HFF-Myc (cell line): ENCODE measurements at regions not wholly inside any gene's neighbourhood (a gene's known extent, or its start where the extent isn't known, plus 50 kb on each side); places are given as distances from the start of the nearest gene placed in this dataset.
"Not testable (repeated sequence)": the region's sequence is repeated elsewhere in the genome, so short reads cannot be mapped to it uniquely, and the experiment has no call there.

Experiments used
- DNase-seq: peaks from one replicate; pipeline ENCODE4 v3.0.0-alpha.2; 2011; ENCODE audit warnings: low read depth; ENCODE audit errors: extremely low read depth
- H3K4me3 ChIP-seq: replicated peaks from 2 replicates; pipeline ENCODE4 v1.5.1; 2011; ENCODE audit warnings: low read depth, mild to moderate bottlenecking, control low read depth, low read length
- CTCF ChIP-seq: IDR thresholded peaks from 2 replicates; pipeline ENCODE4 v1.5.1; 2012; ENCODE audit warnings: mild to moderate bottlenecking, low read depth, low read length, control low read depth; ENCODE audit errors: missing control alignments

- no peak for TF ChIP-seq CTCF
- DNase-seq: no peak
- no peak overlapping the region for H3K4me3 ChIP-seq
Measured at GRCh38 chr11:106295974-106296373, 218.5 kb downstream of the AASDHPPT start.

GRCh38 chr11:106302416-106302815 is 225.0 kb downstream of the AASDHPPT start:
- no peak for TF ChIP-seq CTCF
- no peak overlapping the region for H3K4me3 ChIP-seq
- no peak for DNase-seq

GRCh38 chr11:106304274-106304673 is 226.8 kb downstream of the AASDHPPT start:
- DNase-seq: no peak
- TF ChIP-seq CTCF: no peak
- no peak overlapping the region for H3K4me3 ChIP-seq

GRCh38 chr11:106305458-106305857 is 228.0 kb downstream of the AASDHPPT start:
- TF ChIP-seq CTCF: no peak
- no peak for DNase-seq

GRCh38 chr11:106306942-106307341 is 229.5 kb downstream of the AASDHPPT start:
- H3K4me3 ChIP-seq: no peak overlapping the region
- TF ChIP-seq CTCF: peak; percentile 26
- no peak for DNase-seq

More at GRCh38 chr11:106305458-106305857, 228.0 kb downstream of the AASDHPPT start:
- H3K4me3 ChIP-seq: no peak overlapping the region

GRCh38 chr11:106309070-106309684 is 231.7 kb downstream of the AASDHPPT start:
- no peak overlapping the region for H3K4me3 ChIP-seq
- no peak for DNase-seq
- no peak for TF ChIP-seq CTCF

GRCh38 chr11:106311531-106312230 is 234.2 kb downstream of the AASDHPPT start:
- no peak overlapping the region for H3K4me3 ChIP-seq
- no peak for DNase-seq
- no peak for TF ChIP-seq CTCF

- not testable (repeated sequence) for DNase-seq
Measured at GRCh38 chr11:106317208-106317773, 239.8 kb downstream of the AASDHPPT start.

More at GRCh38 chr11:106317208-106317773, 239.8 kb downstream of the AASDHPPT start:
- H3K4me3 ChIP-seq: not testable (repeated sequence)
